ENCODE measurements at regions not wholly inside any gene's neighbourhood (a gene's known extent, or its start where the extent isn't known, plus 50 kb on each side); places are given as distances from the start of the nearest gene placed in this dataset.

- no peak overlapping the region for H3K27ac ChIP-seq
- H3K9me3 ChIP-seq (ENCODE audit: control insufficient read depth, low read length) = no peaks in the 10 kb centered on the region
- no peak for TF ChIP-seq CTCF (IDR thresholded peaks at IDR 0.05)
- no peaks in the 10 kb centered on the region for H3K36me3 ChIP-seq (ENCODE audit: control insufficient read depth, insufficient read depth, low read length)
- no peaks in the 10 kb centered on the region for H3K27me3 ChIP-seq (ENCODE audit: control insufficient read depth, insufficient read depth, low read length)
- H3K4me3 ChIP-seq (ENCODE audit: low read depth, low read length) = no peak overlapping the region
- no peak overlapping the region for H3K4me2 ChIP-seq (ENCODE audit: low read length)
- H2AFZ ChIP-seq = no peak overlapping the region
- H3K9ac ChIP-seq = no peak overlapping the region
- H3K4me1 ChIP-seq = no peaks in the 10 kb centered on the region
- no peaks in the 10 kb centered on the region for H3K79me2 ChIP-seq
Measured at GRCh38 chr1:229817936-229818335, 191.9 kb downstream of the URB2 start.

DNA sequence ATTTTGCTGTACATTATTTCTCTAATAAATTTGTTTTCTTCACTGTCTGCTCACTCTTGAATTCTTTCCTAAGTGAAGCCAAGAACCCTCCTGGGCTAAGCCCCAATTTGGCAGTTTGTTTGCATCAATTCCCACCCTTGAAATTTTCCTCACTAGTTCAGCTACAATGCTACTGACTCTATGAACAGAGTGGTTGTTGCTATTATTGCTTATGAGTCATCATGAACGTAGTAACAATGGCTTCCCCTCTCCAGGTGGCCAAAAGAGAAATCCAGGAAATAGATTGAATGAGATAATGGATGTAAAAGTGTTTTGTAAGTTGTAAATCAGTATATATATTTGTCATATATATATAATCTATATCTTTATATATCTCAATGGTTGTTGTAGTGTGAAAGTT is 193.0 kb downstream of the URB2 start:
- no peak overlapping the region for H3K4me2 ChIP-seq (ENCODE audit: low read length)
- no peak overlapping the region for H2AFZ ChIP-seq
- H3K27me3 ChIP-seq (ENCODE audit: control insufficient read depth, insufficient read depth, low read length) = no peaks in the 10 kb centered on the region
- H3K4me3 ChIP-seq (ENCODE audit: low read depth, low read length) = no peak overlapping the region
- H3K27ac ChIP-seq = no peak overlapping the region
- H3K36me3 ChIP-seq (ENCODE audit: control insufficient read depth, insufficient read depth, low read length) = no peaks in the 10 kb centered on the region
- no peaks in the 10 kb centered on the region for H3K4me1 ChIP-seq
- H3K9me3 ChIP-seq (ENCODE audit: control insufficient read depth, low read length) = no peaks in the 10 kb centered on the region
- no peaks in the 10 kb centered on the region for H3K79me2 ChIP-seq
- H3K9ac ChIP-seq = no peak overlapping the region
- TF ChIP-seq CTCF (IDR thresholded peaks at IDR 0.05) = no peak

DNA sequence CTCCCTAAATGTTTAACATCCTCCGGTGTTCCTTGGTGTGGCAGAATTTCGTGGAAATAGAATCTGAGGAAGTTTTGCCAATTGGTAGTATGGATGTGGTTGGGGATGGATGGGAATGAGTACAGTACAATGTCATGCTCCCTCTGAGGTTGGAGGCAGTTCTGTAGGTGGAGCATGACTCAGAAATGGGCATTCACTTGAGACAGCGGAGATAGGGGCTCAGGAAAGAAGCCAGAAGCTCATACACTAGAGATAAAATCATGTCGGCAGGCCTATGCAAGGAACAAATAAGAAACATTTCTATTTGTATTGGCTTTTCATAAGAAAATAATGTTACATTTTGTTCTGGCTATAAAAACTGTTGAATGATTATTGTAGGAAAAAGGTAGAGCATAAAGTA is 196.0 kb downstream of the URB2 start:
- Histone ChIP-seq H3K9ac (no peak overlapping the region), H3K27ac (no peak overlapping the region), H3K4me2 (ENCODE audit: low read length) (no peak overlapping the region), H3K27me3 (ENCODE audit: control insufficient read depth, insufficient read depth, low read length) (no peaks in the 10 kb centered on the region), H3K4me1 (no peaks in the 10 kb centered on the region), H3K4me3 (ENCODE audit: low read depth, low read length) (no peak overlapping the region), H3K36me3 (ENCODE audit: control insufficient read depth, insufficient read depth, low read length) (no peaks in the 10 kb centered on the region), H3K9me3 (ENCODE audit: control insufficient read depth, low read length) (no peaks in the 10 kb centered on the region), H3K79me2 (no peaks in the 10 kb centered on the region), H2AFZ (no peak overlapping the region)
- no peak for TF ChIP-seq CTCF (IDR thresholded peaks at IDR 0.05)

GRCh38 chr1:229825042-229825441 is 199.0 kb downstream of the URB2 start:
- Histone ChIP-seq H3K79me2 (no peaks in the 10 kb centered on the region), H3K9me3 (ENCODE audit: control insufficient read depth, low read length) (no peaks in the 10 kb centered on the region), H3K27me3 (ENCODE audit: control insufficient read depth, insufficient read depth, low read length) (no peaks in the 10 kb centered on the region), H3K36me3 (ENCODE audit: control insufficient read depth, insufficient read depth, low read length) (no peaks in the 10 kb centered on the region), H3K4me1 (no peaks in the 10 kb centered on the region), H3K4me3 (ENCODE audit: low read depth, low read length) (no peak overlapping the region), H2AFZ (no peak overlapping the region), H3K9ac (no peak overlapping the region), H3K27ac (no peak overlapping the region), H3K4me2 (ENCODE audit: low read length) (no peak overlapping the region)
- TF ChIP-seq CTCF (IDR thresholded peaks at IDR 0.05) = no peak

GRCh38 chr1:229828461-229828860 is 202.4 kb downstream of the URB2 start:
- no peak overlapping the region for H2AFZ ChIP-seq
- no peak overlapping the region for H3K4me2 ChIP-seq (ENCODE audit: low read length)
- H3K27me3 ChIP-seq (ENCODE audit: control insufficient read depth, insufficient read depth, low read length) = no peaks in the 10 kb centered on the region
- no peak overlapping the region for H3K4me3 ChIP-seq (ENCODE audit: low read depth, low read length)
- no peaks in the 10 kb centered on the region for H3K4me1 ChIP-seq
- H3K36me3 ChIP-seq (ENCODE audit: control insufficient read depth, insufficient read depth, low read length) = no peaks in the 10 kb centered on the region
- H3K9me3 ChIP-seq (ENCODE audit: control insufficient read depth, low read length) = no peaks in the 10 kb centered on the region
- no peak overlapping the region for H3K9ac ChIP-seq
- no peak for TF ChIP-seq CTCF (IDR thresholded peaks at IDR 0.05)
- no peaks in the 10 kb centered on the region for H3K79me2 ChIP-seq
- H3K27ac ChIP-seq = no peak overlapping the region

Data from parathyroid adenoma (tissue), 2 donors.